HEK293T (cell line): ENCODE measurements at regions not wholly inside any gene's neighbourhood (a gene's known extent, or its start where the extent isn't known, plus 50 kb on each side); places are given as distances from the start of the nearest gene placed in this dataset.

ENCODE experiments used
- ELF4 ChIP-seq: fragments of 450-650 bp; IDR thresholded peaks from 2 replicates; pipeline ENCODE4 v1.6.1; 2017; ENCODE audit warnings: antibody characterized with exemption
- FOXM1 ChIP-seq: fragments of 450-650 bp; IDR thresholded peaks from 2 replicates; pipeline ENCODE4 v1.6.1; 2017; ENCODE audit warnings: mild to moderate bottlenecking, borderline replicate concordance
- SP1 ChIP-seq: fragments of 450-650 bp; IDR thresholded peaks from 2 replicates; pipeline ENCODE4 v1.6.1; 2017
- TARDBP ChIP-seq: fragments of 450-650 bp; IDR thresholded peaks from 2 replicates; pipeline ENCODE4 v1.6.1; 2016

DNA sequence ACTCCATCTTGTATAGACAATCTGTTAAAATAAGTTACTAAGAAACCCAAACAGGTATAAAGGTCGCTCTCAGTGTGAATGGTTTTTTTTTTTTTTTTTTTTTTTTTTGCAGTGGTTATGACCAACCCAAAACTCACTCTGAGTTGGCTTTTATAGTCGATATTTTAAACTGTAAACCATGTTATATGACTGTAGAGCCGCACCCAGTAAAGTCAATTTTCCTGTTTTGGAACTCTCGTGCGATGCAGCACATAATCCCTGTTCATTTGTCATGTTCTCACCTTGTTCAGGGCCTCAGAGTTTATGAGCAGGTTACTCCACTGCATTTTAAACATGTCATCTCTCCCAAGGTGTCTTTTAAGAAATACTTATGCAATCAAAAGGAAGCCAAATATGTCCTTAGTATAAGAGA lies 112.5 kb downstream of the KLF5 start:
- no peak for TF ChIP-seq SP1
- no peak for TF ChIP-seq ELF4
- no peak for TF ChIP-seq TARDBP
- no peak for TF ChIP-seq FOXM1
